Lower leg skin (tissue), 3 donors: ENCODE measurements at regions not wholly inside any gene's neighbourhood (a gene's known extent, or its start where the extent isn't known, plus 50 kb on each side); places are given as distances from the start of the nearest gene placed in this dataset.

Source experiments
- CTCF ChIP-seq, 3 donors: fragments of 450-650 bp; IDR thresholded peaks; one replicate each; pipeline ENCODE4 v1.5.1; 2016; ENCODE audit warnings: antibody characterized with exemption in 3 of 3, mild to moderate bottlenecking in 3 of 3, moderate library complexity in 2 of 3
- POLR2A ChIP-seq, 2 donors: fragments of 450-650 bp; IDR thresholded peaks; one replicate each; pipeline ENCODE4 v1.6.1; 2016 to 2017; ENCODE audit warnings: antibody characterized with exemption in 2 of 2, mild to moderate bottlenecking in 1 of 2, moderate library complexity in 1 of 2

- TF ChIP-seq CTCF (IDR thresholded peaks at IDR 0.05) (no peak), POLR2A (IDR thresholded peaks at IDR 0.05) (no peak)
These were observed 452.1 kb upstream of the RGMB start for GRCh38 chr5:98321361-98321760.
